ENCODE measurements at regions not wholly inside any gene's neighbourhood (a gene's known extent, or its start where the extent isn't known, plus 50 kb on each side); places are given as distances from the start of the nearest gene placed in this dataset.

DNA sequence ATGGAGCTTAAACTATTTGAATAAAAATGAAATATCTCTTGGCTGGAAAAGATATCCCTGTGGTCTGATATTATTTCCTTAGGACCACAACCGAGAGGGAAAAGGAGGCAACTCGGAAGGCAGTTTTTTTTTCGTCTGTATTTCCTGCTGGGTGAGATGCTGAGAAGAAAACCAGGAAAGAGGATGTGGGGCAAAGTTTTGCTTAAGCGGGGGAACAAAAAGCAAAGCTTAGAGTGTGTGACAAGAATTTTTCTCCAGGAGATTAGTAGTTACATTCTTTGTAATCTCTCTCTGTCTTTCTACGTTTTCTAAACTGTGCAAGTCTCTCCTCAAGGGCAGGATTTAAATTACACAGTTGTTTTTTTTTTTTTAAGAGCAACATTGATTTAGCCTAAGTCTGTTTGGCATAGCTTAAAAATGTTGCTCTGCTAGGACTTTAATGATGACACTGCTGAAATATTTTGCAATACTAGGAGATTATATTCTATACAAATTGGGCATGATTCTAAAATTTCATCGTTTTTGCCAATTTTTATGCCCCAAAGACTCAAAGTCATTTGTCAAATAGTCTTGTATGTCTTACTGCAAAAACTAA lies 258.5 kb downstream of the KCNS3 start:
- intact Hi-C loops (cut with DNase I; ENCODE audit: low total_unique reads), result no loop called here
- no peak overlapping the region for H3K4me3 ChIP-seq (ENCODE audit: low read depth, poor library complexity, severe bottlenecking)
- TF ChIP-seq, protein P1, sequence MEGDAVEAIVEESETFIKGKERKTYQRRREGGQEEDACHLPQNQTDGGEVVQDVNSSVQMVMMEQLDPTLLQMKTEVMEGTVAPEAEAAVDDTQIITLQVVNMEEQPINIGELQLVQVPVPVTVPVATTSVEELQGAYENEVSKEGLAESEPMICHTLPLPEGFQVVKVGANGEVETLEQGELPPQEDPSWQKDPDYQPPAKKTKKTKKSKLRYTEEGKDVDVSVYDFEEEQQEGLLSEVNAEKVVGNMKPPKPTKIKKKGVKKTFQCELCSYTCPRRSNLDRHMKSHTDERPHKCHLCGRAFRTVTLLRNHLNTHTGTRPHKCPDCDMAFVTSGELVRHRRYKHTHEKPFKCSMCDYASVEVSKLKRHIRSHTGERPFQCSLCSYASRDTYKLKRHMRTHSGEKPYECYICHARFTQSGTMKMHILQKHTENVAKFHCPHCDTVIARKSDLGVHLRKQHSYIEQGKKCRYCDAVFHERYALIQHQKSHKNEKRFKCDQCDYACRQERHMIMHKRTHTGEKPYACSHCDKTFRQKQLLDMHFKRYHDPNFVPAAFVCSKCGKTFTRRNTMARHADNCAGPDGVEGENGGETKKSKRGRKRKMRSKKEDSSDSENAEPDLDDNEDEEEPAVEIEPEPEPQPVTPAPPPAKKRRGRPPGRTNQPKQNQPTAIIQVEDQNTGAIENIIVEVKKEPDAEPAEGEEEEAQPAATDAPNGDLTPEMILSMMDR (IDR thresholded peaks at IDR 0.05), result no peak
- no peak for TF ChIP-seq POLR2A (IDR thresholded peaks at IDR 0.05)
- 21 to 28% methylated on average over 6 of the region's 6 CpGs for WGBS, 2 donors
- DNase-seq (ENCODE audit: low spot score in 2 of 2), result no peak

DNA sequence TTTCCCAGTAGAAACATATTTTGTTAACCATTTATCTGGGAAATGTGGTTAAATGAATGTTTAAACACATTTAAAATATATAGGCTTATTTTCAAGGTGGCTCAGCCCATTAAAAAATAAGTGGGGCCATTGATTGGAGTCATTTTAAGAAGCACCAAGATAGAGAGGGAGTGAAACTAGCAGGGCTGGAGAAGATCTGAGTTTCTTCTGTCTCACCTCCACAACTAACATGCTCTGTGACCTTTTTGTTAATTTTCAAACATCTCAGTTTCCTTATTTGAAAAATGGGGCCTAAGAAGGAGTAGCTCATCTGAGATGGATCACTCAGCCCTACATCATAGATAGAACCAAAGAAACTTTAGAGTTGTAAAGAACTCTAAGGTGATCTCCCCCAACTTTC lies 254.8 kb downstream of the KCNS3 start:
- DNase-seq (ENCODE audit: low spot score in 2 of 2), result no peak
- no peak overlapping the region for H3K4me3 ChIP-seq (ENCODE audit: low read depth, poor library complexity, severe bottlenecking)
- intact Hi-C loops (cut with DNase I; ENCODE audit: low total_unique reads), result no loop called here
- TF ChIP-seq, protein P1 (IDR thresholded peaks at IDR 0.05), result no peak
- TF ChIP-seq POLR2A (IDR thresholded peaks at IDR 0.05), result no peak

DNA sequence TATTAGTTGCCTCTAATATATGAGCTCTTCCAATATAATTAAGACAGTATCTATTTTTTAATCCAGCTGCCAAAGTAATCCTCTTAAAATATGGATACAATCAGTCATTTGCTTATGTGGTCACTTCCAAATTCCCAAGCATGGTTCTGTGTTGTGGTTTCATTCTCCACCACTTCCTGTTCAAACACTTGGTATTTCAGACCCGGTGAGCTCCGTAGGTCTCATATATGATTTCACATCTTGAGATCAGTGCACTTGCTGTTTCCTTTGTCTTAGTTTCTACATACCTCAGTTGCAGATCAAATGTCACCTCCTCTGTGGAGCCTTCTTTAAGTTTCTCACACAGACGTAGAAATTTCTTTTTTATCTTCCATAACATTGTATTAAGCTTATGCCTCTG lies 254.2 kb downstream of the KCNS3 start:
- WGBS, 2 donors, result 67 to 72% methylated on average over 3 of the region's 3 CpGs
- no peak for DNase-seq (ENCODE audit: low spot score in 2 of 2)
- H3K4me3 ChIP-seq (ENCODE audit: low read depth, poor library complexity, severe bottlenecking), result no peak overlapping the region
- intact Hi-C loops (cut with DNase I; ENCODE audit: low total_unique reads), result no loop called here
- TF ChIP-seq, protein P1 (IDR thresholded peaks at IDR 0.05), result no peak
- TF ChIP-seq POLR2A (IDR thresholded peaks at IDR 0.05), result no peak

DNA sequence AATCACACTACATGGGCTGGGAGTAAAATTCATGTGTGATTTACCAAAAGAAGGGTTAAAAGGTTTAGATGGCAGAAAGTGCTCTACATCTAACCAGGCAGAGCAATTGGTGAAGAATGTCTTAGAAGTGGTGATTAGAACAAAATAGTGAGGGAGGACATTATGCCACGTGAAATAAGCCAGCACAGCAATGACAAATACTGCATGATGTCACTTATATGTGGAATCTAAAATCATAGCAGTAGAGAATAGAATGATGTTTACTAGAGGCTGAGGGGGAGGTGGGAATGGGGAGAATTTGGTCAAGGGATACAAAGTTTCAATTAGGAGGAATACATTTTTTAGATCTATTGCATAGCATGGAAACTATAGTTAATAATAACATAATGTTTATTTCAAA lies 253.3 kb downstream of the KCNS3 start:
- intact Hi-C loops (cut with DNase I; ENCODE audit: low total_unique reads), result no loop called here
- WGBS, 2 donors, result 76 to 80% methylated on average over 1 of the region's 1 CpG
- DNase-seq (ENCODE audit: low spot score in 2 of 2), result no peak
- no peak overlapping the region for H3K4me3 ChIP-seq (ENCODE audit: low read depth, poor library complexity, severe bottlenecking)
- no peak for TF ChIP-seq POLR2A (IDR thresholded peaks at IDR 0.05)
- TF ChIP-seq, protein P1 (IDR thresholded peaks at IDR 0.05), result no peak

DNA sequence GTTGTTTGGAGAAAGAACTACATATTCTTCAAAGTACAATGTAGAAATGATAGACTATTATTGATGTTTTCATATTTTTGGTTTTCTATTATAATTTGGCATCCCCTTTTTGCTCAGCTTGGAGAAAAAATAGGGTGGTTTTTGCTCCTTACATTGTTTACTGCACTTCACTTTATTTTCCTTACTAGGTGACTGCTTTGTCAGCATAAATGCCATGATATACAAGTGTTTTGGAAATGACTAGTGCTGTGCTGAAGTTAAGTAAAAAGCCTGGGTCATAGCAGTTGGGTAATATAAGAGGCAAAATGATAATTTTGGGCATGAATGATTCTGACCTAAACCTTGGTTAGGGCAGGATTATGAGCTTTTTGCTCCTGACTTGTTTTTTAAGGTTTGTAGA lies 250.9 kb downstream of the KCNS3 start:
- intact Hi-C loops (cut with DNase I; ENCODE audit: low total_unique reads), result no loop called here
- DNase-seq (ENCODE audit: low spot score in 2 of 2), result no peak
- no peak overlapping the region for H3K4me3 ChIP-seq (ENCODE audit: low read depth, poor library complexity, severe bottlenecking)
- TF ChIP-seq, protein P1 (IDR thresholded peaks at IDR 0.05), result no peak

DNA sequence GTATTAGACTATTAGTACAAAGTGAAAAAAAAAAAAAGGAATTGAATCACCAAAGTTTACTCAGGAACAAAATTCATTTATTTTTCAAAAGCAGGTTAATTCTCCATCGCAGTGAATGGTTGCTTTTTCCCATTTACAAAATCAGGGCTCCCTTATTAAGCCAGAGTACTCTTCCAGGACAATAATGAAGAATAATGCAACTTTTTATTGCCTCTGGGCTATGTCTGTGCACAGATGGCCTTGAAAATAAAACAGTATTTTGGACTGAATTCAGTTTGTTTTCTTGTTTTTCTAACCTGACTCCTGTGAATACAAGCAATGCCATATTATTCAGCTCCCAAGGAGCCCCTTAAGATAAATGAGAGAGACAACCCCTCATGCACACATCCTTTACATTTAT lies 246.8 kb downstream of the KCNS3 start:
- no peak for TF ChIP-seq POLR2A (IDR thresholded peaks at IDR 0.05)
- TF ChIP-seq, protein P1 (IDR thresholded peaks at IDR 0.05), result no peak
- intact Hi-C loops (cut with DNase I; ENCODE audit: low total_unique reads), result no loop called here
- H3K4me3 ChIP-seq (ENCODE audit: low read depth, poor library complexity, severe bottlenecking), result no peak overlapping the region
- no peak for DNase-seq (ENCODE audit: low spot score in 2 of 2)
- 60 to 74% methylated on average over 1 of the region's 1 CpG for WGBS, 2 donors
